Stimulated activated naive CD4-positive, alpha-beta T cell treated with Interleukin-2 at 50 U/mL for 16 hours (primary cell): ENCODE measurements at regions not wholly inside any gene's neighbourhood (a gene's known extent, or its start where the extent isn't known, plus 50 kb on each side); places are given as distances from the start of the nearest gene placed in this dataset.

ENCODE experiments used
- DNase-seq: peaks from one replicate; lab custom pipeline; 2025; lab: John Stamatoyannopoulos, UW

DNA sequence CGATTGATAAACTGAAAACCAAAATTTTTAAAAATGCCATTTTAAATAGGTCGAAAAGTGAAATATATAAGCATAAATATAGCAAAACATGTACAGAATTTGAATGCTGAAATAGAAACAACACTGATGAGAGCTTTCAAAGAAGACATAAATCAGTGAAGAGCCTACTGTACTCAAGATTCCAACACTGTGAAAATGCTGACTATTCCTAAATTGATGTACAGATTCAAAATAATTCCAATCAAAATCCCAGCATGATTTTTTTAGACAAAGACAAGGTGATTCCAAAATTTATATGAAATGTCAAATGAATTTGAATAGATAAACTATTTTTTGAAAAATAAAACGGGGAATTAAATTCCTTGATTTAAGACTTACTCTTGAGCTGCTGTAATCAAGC lies 1010.4 kb downstream of the TBC1D22A start:
- no peak for DNase-seq

DNA sequence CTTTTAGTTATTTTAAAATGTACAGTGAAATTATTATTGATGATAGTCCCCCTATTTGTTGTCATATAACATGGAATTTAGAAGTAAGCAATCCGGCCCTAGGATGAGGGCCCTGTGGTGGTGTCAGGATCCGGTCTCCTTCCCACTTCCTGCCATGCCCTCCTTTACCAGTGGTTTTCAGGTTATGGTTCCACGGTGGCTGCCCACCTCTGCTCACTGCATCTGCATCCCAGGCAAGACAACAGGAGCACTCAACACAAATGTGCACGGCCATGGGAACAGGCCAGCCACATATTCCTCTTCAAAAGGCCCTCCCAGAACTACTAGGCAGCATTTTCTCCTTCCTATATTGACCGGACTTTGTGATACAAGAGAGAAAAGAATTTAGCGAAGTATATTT lies 1007.2 kb downstream of the TBC1D22A start:
- no peak for DNase-seq

DNA sequence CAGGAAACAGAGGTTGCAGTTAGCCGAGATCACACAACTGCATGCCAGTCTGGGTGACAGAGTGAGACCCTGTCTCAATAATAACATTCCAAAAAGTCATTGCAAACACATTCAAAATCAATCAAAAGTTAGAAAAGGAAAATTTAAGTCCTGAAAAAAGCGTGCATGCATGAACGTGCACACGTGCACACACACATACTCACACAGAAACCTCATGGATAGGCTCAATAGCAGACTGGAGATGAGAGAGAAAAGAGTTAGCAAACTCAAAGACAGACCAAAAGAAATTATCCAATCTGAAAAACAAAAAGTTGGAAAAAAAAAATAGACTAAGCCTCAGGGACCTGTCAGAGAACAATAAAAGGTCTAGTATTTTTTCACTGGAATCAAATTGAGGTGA lies 1005.6 kb downstream of the TBC1D22A start:
- DNase-seq, result no peak

DNA sequence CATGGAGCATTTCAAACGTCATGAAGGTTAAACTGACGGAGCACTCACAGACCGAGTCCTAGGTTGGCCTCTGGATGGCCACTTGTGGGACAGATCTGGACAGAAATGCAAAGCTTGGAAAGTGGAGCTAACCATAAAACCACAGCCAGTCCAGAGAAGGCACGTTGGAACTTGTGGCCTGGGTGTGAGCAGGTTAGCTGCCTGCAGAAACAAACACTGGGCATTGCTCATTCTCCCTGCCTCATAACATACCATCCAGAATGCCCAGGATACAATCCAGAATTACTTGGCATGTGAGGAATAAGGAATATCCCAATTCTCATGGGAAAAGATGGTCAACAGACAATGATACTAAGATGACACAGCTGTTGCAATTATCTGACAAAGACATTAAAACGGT lies 1005.0 kb downstream of the TBC1D22A start:
- no peak for DNase-seq

DNA sequence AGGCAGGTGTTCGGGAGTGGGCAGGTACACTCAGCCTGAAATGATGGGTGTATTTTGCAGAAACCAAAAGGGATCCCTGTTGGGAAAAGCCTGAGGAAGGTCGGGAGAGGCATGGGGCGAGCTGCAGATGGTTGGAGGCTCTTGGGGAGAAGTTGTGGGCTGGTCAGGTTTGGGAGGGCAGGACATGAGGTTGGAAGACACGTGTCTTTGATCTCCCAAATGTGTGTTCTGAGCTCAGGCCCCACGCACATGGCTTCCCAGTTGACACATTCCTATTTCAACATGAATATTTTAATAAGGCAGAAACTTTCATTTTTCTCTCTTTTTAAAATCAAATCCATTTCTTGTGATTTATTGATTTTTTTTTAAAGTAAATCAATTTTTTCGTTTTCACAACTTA lies 1003.3 kb downstream of the TBC1D22A start:
- no peak for DNase-seq

DNA sequence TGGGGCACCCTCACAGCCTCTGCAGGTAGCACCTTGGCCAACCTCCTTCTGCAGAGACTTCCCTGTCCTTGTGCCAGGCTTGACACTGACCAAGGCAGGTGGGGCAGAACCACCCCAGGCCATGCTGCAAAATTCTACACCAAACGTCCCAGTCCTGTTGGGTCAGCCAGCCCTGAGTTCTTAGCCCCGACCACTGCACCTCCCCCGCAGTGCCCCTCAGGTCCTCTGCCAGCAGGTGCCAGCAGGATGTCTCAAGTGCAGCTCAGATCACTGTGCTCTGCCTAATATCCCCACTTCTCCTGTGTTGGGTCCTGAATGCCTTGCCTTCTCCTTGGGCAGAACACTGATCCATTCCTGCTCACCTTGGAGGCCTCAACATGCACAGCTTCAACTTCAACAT lies 999.7 kb downstream of the TBC1D22A start:
- DNase-seq, result no peak

DNA sequence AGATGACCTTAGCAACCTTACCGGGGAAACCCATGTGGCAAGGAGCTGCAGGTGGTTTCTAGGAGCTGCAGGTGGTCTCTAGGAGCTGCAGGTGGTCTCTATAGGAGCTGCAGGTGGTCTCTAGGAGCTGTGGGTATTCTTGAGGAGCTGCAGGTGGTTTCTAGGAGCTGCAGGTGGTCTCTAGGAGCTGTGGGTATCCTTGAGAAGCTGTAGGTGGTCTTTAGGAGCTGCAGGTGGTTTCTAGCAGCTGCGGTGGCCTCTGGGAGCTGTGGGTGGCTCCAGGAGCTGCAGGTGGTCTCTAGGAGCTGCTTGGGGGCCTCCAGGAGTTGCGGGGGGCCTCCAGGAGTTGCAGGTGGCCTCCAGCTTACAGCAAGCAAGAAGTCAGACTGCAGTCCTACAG lies 997.5 kb downstream of the TBC1D22A start:
- DNase-seq, result no peak

DNA sequence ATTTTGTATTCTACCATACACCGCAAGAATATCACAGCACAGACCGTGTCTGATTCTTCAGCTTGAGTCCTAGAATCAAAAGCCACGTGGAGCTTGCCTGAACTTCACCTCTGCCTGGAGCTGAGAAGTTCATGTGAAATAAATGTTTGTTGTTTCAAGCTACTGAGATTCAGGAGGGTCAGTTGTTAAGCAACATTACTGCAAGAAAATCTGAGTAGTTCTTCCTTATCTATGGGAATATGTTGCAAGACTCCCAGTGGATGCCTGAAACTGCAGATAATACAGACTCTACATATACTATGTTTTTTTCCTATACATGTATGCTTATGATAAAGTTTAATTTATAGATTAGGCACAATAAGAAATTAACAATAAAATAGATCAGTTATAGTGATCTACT lies 995.3 kb downstream of the TBC1D22A start:
- DNase-seq, result no peak

DNA sequence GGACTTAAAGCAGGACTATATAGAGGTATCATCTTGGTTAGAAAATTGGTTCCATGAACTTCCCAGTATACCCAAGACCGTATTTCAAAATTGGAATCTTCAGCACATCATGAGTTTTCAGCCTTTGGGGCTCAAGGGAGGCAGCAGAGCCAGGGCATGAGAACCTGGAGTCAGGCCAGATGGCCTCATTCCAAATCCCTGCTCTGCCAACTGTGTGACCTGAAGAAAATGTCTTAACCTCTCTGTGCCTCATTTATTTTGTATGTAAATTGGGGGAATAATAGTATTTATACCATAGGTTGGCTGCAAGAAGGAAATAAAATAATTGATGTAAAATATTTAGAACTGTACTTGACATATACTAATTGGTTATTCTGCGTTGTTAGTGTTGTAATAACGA lies 987.6 kb downstream of the TBC1D22A start:
- no peak for DNase-seq

DNA sequence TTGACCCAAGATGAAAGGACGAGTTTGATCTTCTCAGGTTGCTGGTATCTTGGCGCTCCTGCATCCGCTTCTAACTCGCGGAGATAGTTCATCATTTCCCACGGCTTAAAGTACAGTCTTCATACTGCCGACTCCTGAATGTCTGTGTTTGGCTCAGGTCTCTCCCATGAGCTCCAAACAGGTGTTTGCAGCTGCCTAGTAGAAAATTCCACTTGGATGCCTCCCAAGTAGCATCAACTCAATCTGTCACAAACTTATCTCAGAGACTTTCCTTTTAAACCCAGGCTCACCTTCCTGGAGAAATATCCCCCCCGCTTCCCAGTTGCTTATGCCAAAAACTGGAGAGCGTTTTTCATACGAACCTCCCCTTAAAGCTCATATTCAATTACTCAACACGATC lies 986.5 kb downstream of the TBC1D22A start:
- DNase-seq, result no peak

DNA sequence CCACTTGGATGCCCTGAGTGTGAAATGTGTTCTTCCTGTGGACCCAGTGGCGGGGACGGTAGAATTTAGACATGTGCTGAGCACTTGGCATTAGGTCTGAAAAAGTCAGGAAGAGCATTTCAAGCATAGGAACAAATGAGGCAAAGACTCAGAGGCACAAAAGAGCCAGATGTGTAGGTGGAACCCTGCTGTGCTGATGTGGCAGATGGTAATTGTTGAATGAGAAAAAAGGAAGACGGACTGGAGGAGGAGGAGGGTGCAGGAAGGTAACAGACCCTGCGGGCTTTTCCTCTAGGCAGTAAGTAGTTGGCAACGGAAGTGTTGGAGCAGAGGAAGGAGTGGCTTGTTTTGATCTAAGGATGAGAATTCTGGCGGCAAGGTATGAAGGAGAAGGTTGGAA lies 985.8 kb downstream of the TBC1D22A start:
- no peak for DNase-seq

DNA sequence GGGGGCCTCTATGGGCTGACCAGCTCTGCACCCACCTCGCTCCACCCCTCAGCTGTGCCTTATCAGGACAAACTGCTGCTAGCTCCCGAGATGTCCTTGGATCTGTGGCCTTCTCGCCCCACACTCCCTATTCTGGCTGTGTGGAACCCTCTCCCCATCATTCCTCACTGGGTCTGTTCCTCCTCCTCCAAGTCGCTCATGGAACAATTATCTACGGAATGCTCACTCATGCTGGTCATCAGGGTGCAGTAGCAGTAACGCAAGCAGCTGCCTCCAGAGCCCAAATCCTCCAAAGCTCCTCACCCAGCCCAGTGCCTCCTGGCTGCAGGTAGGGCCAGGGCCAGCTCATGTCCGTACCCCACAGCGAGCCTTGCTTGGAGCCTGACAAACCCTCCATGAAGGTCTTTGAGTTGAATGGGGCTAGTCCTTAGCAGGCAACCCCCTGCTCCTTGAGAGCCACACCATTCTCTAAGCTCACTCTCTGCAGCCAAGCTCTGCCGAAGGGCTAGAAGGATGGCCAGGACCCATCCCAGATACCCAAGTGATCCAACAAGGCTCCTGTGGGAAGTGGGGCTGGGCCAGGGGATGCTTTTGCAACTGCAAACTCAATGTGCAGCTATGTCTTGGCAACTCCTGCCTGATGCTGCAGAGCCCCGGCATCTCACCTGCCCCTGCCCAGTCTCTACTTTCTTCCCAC lies 977.8 kb downstream of the TBC1D22A start:
- DNase-seq, result no peak

DNA sequence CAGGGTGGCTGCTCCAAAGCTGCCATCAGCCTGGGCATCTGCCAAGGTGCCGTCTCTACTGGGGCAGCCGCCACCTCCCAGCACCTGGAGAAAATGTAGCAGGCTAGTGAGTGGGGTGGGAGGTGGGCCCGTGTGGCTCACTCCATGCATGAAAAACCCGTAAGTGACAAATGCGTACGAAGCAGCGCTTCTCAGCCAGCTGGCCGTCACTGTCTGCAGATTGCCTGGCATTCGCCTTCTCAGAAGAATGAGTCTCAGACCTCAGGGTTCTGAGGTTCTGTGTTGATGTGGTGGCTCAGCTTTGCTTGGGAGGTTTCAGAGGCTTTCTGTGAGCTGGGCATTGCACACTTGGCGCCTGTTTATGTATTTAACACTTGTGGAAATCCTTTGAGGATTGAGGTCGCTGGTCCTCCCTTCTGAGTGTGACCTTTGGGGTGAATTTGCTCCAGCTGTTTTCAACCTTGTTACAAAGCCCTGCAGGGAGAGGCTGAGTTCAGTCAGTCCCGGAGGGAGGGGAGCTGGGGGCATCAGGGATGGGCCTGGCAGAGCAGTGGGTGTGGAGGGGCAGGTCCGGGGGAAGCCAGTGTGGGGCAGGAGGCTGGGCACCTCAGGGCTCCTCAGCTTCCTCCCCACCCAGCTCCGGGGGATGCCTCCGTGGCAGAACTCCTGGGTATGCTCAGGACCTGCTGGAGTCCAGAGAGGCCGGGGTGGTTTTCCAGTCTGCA lies 977.0 kb downstream of the TBC1D22A start:
- DNase-seq, result no peak

DNA sequence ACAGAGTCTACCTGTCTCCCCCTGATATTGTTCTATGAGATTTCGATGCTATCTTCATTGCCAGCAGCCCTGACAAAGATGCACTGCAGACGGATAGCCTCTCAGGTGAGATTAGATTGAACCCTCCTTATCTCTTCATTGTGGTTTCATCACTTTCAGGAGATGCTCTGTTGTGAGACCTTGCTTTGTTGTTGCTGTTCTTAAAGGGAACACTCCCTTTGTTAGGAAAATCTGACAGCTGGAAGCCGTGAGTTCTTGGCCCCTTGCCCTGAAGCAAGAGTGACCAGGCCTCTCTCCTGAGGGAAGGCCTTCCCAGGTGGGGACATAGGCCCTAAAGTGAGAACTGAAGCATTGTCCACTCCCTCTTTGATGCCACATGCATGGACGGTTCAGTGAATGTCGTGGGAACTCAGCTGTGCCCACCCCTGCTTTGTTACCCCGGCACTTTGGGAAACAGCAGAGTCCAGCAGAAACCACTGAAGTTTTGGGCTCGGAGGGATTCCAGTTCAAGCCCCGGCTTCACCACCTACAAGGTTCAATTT lies 976.1 kb downstream of the TBC1D22A start:
- DNase-seq, result no peak

DNA sequence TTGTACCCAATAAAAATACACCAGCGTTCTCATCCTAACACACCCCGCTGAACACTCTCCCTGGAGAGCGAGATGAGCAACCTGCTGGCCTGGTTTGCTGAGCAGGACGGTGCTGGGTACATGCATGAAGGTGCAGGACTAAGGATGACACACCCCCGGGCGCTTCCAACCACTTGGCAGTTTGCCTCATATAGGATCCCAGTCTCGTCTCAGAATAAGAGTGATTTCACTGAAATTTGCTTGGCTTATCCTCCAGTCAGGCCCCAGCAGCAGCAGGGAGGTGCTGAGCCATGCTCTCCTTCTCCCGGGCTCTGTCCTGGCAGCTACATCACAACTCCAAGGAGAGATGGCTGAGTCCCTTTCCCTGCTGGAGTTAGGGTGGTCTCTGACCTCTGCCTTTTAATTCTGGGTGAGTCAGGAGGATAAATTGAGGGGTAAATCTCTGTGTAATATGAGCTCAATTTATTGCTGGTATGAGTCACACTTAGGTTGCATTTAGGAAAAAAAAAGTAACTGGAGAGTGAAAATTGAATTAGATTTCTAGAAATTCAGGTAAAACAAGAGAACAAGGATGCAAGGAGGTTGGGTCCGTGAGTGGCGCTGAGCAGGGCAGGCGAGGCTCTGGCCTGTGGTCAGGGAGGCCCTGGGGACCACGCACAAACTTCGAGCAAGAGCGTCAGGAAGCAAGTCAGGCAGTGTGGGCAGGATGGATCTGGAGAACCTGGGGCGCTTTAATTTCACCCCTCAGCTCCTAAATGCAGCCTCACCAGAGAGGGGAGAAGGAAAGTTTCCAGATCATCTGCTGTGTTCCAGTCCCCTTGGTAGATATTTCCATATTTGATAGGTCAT lies 974.0 kb downstream of the TBC1D22A start:
- no peak for DNase-seq

DNA sequence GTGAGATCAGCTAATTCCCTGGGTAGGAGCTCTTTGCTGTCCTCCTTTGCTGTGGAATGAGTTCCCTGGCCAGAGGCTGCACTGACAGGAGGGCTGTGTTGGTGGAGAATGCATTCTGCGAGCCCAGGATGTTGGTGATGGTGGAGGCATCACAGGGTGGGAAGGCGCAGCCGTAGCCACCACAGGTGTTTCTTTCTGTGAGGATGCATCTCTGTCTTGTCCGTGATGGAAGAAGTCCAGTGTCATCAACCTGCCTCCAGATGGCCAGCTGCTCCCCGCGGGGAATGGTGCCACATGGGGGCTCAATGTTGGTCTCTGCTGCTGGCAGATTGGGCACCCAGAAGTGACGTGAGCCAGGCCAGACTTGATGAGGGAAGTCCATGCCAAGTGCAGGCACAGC lies 972.1 kb downstream of the TBC1D22A start:
- no peak for DNase-seq

DNA sequence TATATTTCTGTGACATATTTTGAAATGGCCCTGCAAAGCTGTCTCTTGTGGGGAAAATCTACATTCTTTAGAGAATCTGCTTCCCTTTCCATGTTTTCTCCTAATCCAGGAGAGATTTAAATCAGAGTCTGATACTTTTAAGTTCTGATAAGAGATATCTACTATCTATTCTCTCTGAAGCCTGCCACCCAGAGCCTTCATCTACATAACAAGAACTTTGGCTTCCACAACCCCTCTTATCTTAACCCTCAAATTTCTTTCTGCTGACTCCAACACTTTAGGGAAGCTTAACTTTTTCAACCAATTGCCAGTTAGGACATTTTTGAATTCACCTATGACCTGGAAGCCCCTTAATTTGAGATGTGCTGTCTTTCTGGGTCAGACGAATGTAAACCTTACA lies 965.2 kb downstream of the TBC1D22A start:
- no peak for DNase-seq

DNA sequence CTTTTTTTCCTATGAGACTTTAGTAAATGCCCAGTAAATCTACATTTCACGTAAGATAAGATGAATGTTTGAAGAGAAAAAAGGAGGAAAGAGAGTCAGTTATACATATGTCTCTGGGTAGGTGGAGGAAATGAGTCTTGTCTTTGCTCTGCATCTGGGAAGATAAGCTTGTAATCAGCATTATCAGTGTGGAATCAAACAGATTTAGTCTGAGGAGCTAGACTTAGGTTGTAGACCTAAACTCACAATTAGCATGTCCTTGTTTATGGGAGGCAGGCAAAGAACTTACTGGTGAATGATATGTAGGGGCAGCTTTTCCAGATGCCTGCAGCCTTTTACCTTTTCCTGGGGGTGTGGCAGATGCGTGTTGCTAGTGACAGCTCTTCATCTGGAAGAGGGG lies 962.3 kb downstream of the TBC1D22A start:
- no peak for DNase-seq

DNA sequence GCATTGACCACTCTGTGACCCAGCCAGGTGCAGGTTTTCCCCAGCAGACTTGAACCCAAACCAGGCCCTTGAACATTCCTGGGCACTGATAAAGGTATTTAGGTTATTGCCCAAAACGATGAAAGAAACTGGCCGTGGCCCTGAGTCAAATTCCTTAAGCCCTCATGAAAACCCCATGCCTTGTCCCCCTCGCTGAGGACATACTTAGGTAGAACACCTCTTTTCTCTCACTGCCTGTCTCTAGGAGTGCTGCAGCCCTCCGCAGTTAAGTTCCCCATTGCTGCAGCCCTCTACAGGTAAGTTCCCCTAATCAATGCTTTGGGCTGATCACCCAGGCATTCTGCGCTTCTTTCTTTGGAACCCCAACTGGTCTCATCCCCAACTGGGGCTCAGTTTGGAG lies 961.6 kb downstream of the TBC1D22A start:
- no peak for DNase-seq

DNA sequence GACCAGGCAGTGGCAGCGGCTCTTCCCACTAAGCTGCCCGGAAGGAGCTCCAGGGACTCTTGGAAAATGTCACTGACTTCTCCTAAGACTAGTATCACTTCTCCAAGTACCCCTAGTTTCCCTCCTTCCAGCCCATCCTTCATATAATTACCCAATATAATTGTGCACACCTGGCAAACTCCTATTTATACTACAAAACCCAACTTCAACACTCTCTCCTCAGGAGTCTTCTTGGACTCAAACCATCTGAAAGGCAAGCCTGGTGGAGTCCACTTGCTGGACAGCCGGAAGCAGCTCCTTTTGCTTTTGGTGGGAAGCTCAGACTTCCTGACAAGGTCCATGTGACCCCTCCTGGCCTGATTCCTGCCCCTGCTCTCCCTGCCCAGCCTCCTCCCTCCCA lies 955.9 kb downstream of the TBC1D22A start:
- no peak for DNase-seq

DNA sequence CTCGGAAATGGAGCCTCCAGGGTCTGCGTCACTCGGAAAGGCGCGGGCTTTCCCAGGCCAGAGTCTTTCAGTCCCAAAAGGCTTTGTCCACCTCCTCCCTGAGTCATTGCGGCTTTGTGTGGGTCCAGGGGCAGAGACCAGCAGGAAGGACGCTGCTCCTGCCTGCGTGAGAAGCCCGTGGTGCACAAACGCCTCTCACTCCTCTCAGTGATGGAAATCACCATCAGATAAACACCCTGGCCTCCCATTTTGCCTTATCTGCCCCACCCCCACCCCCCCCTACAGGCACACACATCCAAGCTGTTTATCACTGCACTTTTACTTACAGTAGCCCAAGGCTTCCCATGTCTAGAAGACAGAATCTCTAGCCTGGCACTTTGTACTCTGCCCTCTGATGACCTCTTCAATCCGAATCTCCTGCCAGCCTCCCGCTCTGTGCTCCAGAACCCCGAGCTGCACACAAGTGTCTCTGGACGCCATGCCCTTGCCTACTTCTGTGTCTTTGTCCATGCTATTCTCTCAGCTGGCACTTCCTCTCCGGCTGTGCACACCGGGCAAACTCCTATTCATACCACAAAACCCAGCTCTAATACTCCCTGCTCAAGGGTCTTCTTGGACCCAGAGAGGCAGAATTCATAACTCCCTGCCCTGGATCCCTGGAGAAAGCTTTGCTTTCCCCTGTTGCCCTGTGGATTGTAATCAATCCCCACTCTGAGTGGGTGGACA lies 954.6 kb downstream of the TBC1D22A start:
- no peak for DNase-seq
